C4-2B (cell line): ENCODE measurements at regions not wholly inside any gene's neighbourhood (a gene's known extent, or its start where the extent isn't known, plus 50 kb on each side); places are given as distances from the start of the nearest gene placed in this dataset.

Experiments used
- CTCF ChIP-seq: fragments of 450-650 bp; conservative IDR thresholded peaks from 2 replicates; pipeline ENCODE4 v1.5.1; 2017; ENCODE audit warnings: mild to moderate bottlenecking
- ZFX ChIP-seq: fragments of 450-650 bp; IDR thresholded peaks from 2 replicates; pipeline ENCODE4 v1.6.1; 2017

- TF ChIP-seq CTCF (no peak), ZFX (no peak)
Measured at GRCh38 chr13:90217275-90217674, 1130.2 kb upstream of the MIR17HG start.
